DND-41 (cell line): ENCODE measurements at regions not wholly inside any gene's neighbourhood (a gene's known extent, or its start where the extent isn't known, plus 50 kb on each side); places are given as distances from the start of the nearest gene placed in this dataset.

Source experiments
- ATAC-seq: fragments of 200-7000 bp; cut with Tn5 transposase; 3 replicates; pipeline ENCODE4 v1.9.1; 2021; ENCODE audit warnings: low read depth; ENCODE audit not compliant: insufficient read depth
- DNase-seq: peaks from one replicate; pipeline ENCODE4 v3.0.0-alpha.2; 2020
- H2AFZ ChIP-seq: 2 replicates; pipeline ENCODE4 v1.6.0; 2012; ENCODE audit warnings: low read depth, low read length
- H3K27ac ChIP-seq: 2 replicates; pipeline ENCODE4 v1.5.1; 2012; ENCODE audit warnings: low read length, inconsistent platforms
- H3K27me3 ChIP-seq: fragments of 200-600 bp; sonication (generic); 2 replicates; pipeline ENCODE4 v1.6.0; 2012; ENCODE audit warnings: low read length, mild to moderate bottlenecking, inconsistent platforms; ENCODE audit not compliant: insufficient read depth, poor library complexity
- H3K36me3 ChIP-seq: 2 replicates; pipeline ENCODE4 v1.5.1; 2012; ENCODE audit warnings: low read length, inconsistent platforms; ENCODE audit not compliant: insufficient read depth
- H3K4me1 ChIP-seq: 2 replicates; pipeline ENCODE4 v1.5.1; 2012; ENCODE audit warnings: mild to moderate bottlenecking, low read length; ENCODE audit not compliant: insufficient read depth
- H3K4me2 ChIP-seq: 2 replicates; pipeline ENCODE4 v1.6.0; 2012; ENCODE audit warnings: mild to moderate bottlenecking, moderate library complexity, low read length, inconsistent platforms; ENCODE audit not compliant: insufficient read depth
- H3K4me3 ChIP-seq, 2 experiments: fragments of 200-600 bp in 1 of 2; shearing (Covaris generic) in 1 of 2; 2 replicates each; pipeline ENCODE4 v1.5.1; 2012 to 2016; ENCODE audit warnings: inconsistent platforms in 2 of 2, low read length in 2 of 2, mild to moderate bottlenecking in 2 of 2, low read depth in 1 of 2, moderate library complexity in 1 of 2
- H3K79me2 ChIP-seq: 2 replicates; pipeline ENCODE4 v1.6.0; 2012; ENCODE audit warnings: low read length, inconsistent platforms; ENCODE audit not compliant: insufficient read depth
- H3K9ac ChIP-seq: 2 replicates; pipeline ENCODE4 v1.6.0; 2012; ENCODE audit warnings: low read depth, mild to moderate bottlenecking, inconsistent platforms, low read length, moderate library complexity
- H3K9me3 ChIP-seq: 2 replicates; pipeline ENCODE4 v1.5.1; 2012; ENCODE audit warnings: low read length, moderate library complexity, mild to moderate bottlenecking, inconsistent platforms; ENCODE audit not compliant: insufficient read depth, severe bottlenecking
- H4K20me1 ChIP-seq: 2 replicates; pipeline ENCODE4 v1.6.0; 2012; ENCODE audit warnings: low read length; ENCODE audit not compliant: insufficient read depth
- EZH2 ChIP-seq: IDR thresholded peaks from 3 replicates; pipeline ENCODE4 v1.6.1; 2012; ENCODE audit warnings: borderline replicate concordance, low read depth, mild to moderate bottlenecking, moderate library complexity, low read length, inconsistent platforms; ENCODE audit not compliant: severe bottlenecking
- TF ChIP-seq, protein P1 (sequence below): IDR thresholded peaks from 2 replicates; pipeline ENCODE4 v1.5.1; 2012; ENCODE audit warnings: borderline replicate concordance, low read length, moderate library complexity, mild to moderate bottlenecking; ENCODE audit not compliant: poor library complexity, severe bottlenecking; ENCODE audit errors: extremely low read depth

DNA sequence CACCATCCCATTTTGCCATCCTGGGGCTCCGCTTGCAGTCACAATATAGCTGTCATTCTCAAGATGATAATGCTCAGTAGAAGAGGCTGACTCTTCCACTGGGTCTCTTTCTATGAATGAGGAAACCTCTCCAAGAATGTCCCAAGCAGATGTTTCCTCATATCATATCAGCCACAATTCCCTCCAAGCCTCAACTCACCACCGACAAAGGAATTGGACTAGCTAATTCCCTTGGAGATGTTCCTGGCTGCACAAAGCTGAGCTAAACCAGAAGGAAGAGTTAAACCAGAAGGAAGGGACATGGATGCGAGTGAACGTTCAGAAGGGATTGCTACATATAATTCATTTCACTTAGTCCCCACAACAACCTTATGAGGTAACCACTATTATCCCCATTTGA is 65.0 kb upstream of the NPAS2 start:
- Histone ChIP-seq H3K4me2 (no peak overlapping the region), H3K9ac (no peak overlapping the region), H3K27ac (no peak overlapping the region)

DNA sequence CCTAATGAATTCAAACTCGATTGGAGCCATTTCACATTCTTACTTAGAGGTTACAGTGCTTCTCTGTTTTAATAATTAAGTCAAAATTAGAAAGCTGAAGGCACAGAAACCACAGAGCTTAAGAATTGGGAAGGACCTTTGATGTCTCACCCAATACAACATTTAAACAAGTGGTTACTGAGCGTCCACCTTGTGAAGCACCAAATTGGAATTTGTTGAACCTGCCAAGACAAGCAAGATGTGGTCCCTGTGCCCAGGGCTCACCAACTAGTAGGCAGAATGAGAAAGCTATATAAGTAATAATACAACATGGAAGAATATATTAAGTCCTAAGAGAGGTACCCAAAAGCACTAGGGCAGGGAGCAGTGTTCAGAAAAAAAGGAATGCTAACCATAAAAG is 64.5 kb upstream of the NPAS2 start:
- H3K9ac ChIP-seq, result no peak overlapping the region
- DNase-seq (no peak), ATAC-seq (no peak)
- no peaks in the 10 kb centered on the region for H3K9me3 ChIP-seq
- H3K36me3 ChIP-seq, result no peaks in the 10 kb centered on the region
- no peak overlapping the region for H2AFZ ChIP-seq
- H4K20me1 ChIP-seq, result no peaks in the 10 kb centered on the region
- H3K4me3 ChIP-seq, result no peak overlapping the region
- H3K27me3 ChIP-seq, result peaks cover 5% of the 10 kb centered on the region
- H3K4me2 ChIP-seq, result no peak overlapping the region
- no peaks in the 10 kb centered on the region for H3K4me1 ChIP-seq
- TF ChIP-seq EZH2, result no peak
- TF ChIP-seq, protein P1, sequence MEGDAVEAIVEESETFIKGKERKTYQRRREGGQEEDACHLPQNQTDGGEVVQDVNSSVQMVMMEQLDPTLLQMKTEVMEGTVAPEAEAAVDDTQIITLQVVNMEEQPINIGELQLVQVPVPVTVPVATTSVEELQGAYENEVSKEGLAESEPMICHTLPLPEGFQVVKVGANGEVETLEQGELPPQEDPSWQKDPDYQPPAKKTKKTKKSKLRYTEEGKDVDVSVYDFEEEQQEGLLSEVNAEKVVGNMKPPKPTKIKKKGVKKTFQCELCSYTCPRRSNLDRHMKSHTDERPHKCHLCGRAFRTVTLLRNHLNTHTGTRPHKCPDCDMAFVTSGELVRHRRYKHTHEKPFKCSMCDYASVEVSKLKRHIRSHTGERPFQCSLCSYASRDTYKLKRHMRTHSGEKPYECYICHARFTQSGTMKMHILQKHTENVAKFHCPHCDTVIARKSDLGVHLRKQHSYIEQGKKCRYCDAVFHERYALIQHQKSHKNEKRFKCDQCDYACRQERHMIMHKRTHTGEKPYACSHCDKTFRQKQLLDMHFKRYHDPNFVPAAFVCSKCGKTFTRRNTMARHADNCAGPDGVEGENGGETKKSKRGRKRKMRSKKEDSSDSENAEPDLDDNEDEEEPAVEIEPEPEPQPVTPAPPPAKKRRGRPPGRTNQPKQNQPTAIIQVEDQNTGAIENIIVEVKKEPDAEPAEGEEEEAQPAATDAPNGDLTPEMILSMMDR, result no peak
- H3K79me2 ChIP-seq, result no peaks in the 10 kb centered on the region
- no peak overlapping the region for H3K27ac ChIP-seq

More for the DNA sequence above, 65.0 kb upstream of the NPAS2 start:
- TF ChIP-seq, protein P1, result no peak
- TF ChIP-seq EZH2, result no peak
- ATAC-seq (no peak), DNase-seq (no peak)
- Histone ChIP-seq H3K79me2 (no peaks in the 10 kb centered on the region), H3K4me1 (no peaks in the 10 kb centered on the region), H3K36me3 (no peaks in the 10 kb centered on the region), H3K4me3 (no peak overlapping the region), H4K20me1 (no peaks in the 10 kb centered on the region), H3K9me3 (no peaks in the 10 kb centered on the region), H3K27me3 (peaks cover 5% of the 10 kb centered on the region), H2AFZ (no peak overlapping the region)

DNA sequence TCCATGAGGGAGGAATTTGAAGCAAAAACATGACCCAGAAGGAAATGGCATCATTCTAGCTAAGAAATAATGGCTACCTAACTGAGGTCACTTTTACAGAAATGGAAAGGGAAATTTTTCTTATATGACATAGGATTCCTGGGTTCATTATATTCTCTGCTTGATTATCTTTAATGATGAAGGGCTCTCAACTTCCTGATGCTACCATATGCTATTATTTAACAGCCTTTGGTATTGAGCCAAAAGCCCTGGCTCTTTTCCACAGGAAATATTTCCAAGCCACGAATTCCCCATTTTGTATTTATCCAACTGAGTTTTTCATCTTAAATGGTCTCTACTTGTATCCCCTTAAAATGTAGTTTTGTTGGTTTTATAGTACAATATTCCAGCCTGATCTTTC is 63.2 kb upstream of the NPAS2 start:
- Histone ChIP-seq H3K9ac (no peak overlapping the region), H3K4me2 (no peak overlapping the region), H3K79me2 (no peaks in the 10 kb centered on the region), H3K9me3 (no peaks in the 10 kb centered on the region), H2AFZ (no peak overlapping the region), H3K4me1 (no peaks in the 10 kb centered on the region), H3K27me3 (peaks cover 5% of the 10 kb centered on the region), H3K36me3 (no peaks in the 10 kb centered on the region), H4K20me1 (no peaks in the 10 kb centered on the region), H3K4me3 (no peak overlapping the region), H3K27ac (no peak overlapping the region)
- DNase-seq (no peak), ATAC-seq (no peak)
- TF ChIP-seq, protein P1, result no peak
- no peak for TF ChIP-seq EZH2

DNA sequence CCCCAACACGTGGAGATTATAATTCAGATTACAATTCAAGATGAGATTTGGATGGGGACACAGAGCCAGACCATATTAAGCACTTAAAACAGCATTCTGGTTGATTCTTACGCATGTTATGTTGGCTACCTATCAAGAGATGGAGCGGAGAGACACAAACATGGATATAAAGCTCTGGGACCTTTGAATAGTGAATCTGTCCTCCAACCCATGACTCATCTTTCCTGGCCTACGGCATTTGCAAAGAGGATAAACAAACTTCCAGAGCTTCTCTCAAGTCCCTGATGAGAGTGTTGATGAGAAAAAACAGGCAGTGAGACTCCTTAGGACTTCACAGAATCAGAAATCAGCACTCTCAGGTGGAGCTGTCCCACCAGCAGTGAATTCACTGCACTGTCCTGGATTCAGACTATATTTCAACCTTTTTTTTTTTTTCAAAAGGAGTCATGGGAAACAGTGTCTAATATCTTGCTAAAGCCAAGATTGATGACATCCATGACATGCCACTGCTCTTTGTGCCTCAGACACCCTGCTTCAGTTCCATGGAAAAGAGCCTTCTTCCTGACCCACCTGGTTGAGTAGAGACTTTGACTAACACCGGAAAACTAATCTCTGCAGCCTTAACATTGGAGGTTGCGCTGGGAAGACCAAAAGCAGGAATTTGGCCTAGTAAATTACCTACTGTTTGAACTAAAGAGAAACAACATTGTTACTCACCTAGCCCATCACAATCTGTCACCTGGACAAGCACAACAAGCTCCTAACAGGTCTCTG is 62.1 kb upstream of the NPAS2 start:
- H3K27ac ChIP-seq, result no peak overlapping the region
- H3K4me3 ChIP-seq, result no peak overlapping the region
- ATAC-seq, result no peak

More for the DNA sequence above, 62.1 kb upstream of the NPAS2 start:
- Histone ChIP-seq H3K27me3 (peaks cover 5% of the 10 kb centered on the region), H2AFZ (no peak overlapping the region), H3K79me2 (no peaks in the 10 kb centered on the region), H3K9me3 (no peaks in the 10 kb centered on the region), H3K36me3 (no peaks in the 10 kb centered on the region), H3K4me1 (no peaks in the 10 kb centered on the region), H3K4me2 (no peak overlapping the region), H4K20me1 (no peaks in the 10 kb centered on the region), H3K9ac (no peak overlapping the region)
- DNase-seq, result no peak
- TF ChIP-seq EZH2, result no peak
- TF ChIP-seq, protein P1, result no peak
